Fibroblast of skin of right biceps (primary cell): ENCODE measurements at regions not wholly inside any gene's neighbourhood (a gene's known extent, or its start where the extent isn't known, plus 50 kb on each side); places are given as distances from the start of the nearest gene placed in this dataset.

Experiments used
- DNase-seq: peaks from one replicate; pipeline ENCODE4 v3.0.0-alpha.2; 2013

- no peak for DNase-seq
These were observed 71.1 kb upstream of the PLEKHA5 start for GRCh38 chr12:19058235-19059021.

DNA sequence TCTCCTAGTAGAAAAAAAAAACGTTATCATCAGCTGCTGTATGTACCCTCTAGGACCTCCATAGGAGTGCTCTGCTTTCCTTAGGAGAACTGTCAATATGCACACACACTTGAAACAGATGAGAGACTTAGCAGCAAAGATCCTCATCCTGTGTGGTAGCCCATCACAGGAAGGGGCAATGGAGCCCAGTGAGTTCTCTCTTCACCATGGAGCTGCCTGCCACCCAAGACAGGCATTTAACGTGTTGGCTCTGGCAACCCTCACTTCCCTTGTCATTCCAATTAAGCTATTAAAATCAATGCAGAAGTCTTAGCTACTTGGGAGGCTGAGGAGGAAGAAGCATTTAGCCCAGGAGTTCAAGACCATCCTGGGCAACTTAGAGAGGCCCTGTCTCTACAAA is 64.8 kb upstream of the PLEKHA5 start:
- DNase-seq: no peak

- no peak for DNase-seq
These were observed 64.3 kb upstream of the PLEKHA5 start for GRCh38 chr12:19065223-19065622.

GRCh38 chr12:19065871-19066270 is 63.7 kb upstream of the PLEKHA5 start:
- no peak for DNase-seq

GRCh38 chr12:19066475-19067001 is 63.0 kb upstream of the PLEKHA5 start:
- DNase-seq: no peak

GRCh38 chr12:19068137-19068536 is 61.4 kb upstream of the PLEKHA5 start:
- peak; percentile 19 for DNase-seq

DNA sequence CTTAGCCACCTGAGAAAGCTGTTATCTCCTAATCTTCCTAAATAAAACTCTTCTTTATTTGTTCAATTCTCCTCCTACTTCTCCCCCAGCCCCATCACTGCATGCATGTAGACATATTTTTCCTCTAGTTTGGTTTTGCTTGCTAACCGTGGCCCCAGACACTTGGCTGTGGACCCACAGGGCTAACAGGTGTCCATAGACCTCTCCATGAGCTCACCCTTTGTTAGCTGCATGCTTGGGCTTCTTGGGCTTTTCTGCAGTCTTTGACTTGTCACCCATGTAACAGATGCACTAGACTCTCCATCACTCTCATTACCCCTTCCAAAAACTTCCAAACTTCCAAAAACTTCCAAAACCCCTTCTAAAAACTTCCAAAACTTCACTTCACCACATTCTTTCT is 59.2 kb upstream of the PLEKHA5 start:
- no peak for DNase-seq

DNA sequence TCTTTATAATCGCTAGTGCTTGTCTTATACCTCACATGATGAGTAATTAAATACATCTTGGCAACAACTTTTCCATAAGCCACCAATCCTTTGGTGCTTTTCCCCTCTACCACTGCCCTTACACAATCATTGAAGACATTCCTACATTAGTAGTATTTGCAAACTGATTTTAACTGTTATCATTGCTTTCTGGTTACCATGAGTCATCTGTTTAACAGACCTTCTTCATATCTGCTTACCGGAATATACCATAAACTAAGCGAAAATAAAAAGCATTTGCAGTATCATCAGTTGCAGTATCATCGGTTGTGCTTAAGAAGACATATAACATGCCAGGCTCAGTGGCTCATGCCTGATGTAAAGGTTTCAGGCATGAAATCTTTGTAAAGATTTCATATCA is 54.8 kb upstream of the PLEKHA5 start:
- peak; percentile 41 for DNase-seq

GRCh38 chr12:19075711-19076340 is 53.7 kb upstream of the PLEKHA5 start:
- no peak for DNase-seq
